Stimulated activated CD4-positive, alpha-beta T cell treated with anti-CD3 and anti-CD28 coated beads, TNF-alpha, amount 100 ng/mL, for 48 hours (primary cell): ENCODE measurements at regions not wholly inside any gene's neighbourhood (a gene's known extent, or its start where the extent isn't known, plus 50 kb on each side); places are given as distances from the start of the nearest gene placed in this dataset.
"Not testable (repeated sequence)": the region's sequence is repeated elsewhere in the genome, so short reads cannot be mapped to it uniquely, and the experiment has no call there.

Experiments
- DNase-seq, 3 donors: peaks; one replicate each; pipeline ENCODE4 v3.0.0-alpha.2; 2020; ENCODE audit warnings: low read depth in 3 of 3

DNA sequence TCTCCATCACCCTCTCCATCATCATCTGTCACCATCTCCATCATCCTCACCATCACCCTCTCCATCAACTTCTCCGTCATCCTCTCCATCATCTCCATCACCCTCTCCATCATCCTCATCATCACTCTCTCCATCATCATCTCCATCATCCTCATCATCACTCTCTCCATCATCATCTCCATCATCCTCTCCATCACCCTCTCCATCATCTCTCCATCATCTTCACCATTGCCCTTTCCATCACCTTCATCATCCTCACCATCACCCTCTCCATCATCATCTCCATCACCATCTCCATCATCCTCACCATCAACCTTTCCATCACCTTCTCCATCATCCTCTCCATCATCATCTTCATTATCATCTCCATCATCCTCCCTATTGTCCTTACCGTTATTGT lies 565.5 kb upstream of the SGCD start:
- no peak for DNase-seq

DNA sequence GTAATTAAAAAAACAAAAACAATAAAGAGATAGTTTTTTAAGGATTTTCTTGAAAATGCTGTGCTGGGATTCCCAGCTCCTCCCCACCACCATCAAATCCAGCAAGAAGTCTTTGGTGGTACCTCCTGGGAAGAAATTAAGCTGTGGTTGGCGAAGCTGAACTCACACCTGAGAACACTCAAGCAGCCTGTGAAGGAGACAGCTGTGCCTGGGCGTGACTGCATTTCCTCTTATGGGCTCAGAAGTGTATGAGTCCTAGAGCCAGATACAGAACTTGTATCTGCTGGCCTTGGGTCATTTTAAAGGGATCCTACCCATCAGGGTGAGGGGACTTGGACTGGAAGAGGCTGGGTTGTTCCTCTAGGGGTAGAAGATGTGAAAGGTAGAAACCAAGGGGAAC lies 561.2 kb upstream of the SGCD start:
- DNase-seq = no peak

DNA sequence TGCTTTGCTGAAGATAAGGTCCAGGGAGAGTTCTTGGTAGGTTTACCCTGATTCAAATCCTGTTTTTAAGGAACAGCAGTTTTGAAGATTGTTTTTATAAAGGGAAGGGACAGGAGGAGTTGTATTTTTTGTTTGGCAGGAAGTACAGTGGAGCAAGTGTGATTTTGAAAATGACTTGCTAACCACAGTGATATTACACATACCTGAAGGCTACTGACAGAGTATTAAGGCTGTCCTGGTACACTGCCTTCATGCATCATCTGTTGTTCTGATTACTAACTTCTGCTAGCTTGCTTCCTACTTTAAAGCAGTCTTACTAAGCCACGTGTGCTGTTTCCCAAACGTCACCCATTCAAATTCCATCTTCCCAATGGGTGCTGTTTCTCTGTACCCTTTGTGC lies 559.5 kb upstream of the SGCD start:
- DNase-seq = no peak

DNA sequence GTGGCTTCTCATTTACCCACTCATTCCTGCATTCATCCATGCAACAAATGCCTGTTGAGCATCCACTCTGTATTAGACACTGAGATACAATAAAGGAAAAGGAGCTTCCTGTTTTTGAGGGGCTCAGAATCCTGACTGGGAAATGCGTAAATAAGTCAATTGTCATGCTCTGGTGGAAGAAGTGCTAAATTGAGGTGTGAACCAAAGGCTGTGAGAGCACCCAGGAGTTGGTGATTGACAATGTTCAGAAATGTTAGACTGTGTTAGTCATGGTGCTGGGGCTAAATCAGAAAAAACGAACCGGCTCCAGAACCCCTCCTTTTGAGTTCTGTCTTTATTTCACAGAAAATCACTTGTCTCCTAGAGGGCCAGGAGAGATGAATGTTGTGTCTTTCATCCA lies 558.6 kb upstream of the SGCD start:
- DNase-seq = no peak

DNA sequence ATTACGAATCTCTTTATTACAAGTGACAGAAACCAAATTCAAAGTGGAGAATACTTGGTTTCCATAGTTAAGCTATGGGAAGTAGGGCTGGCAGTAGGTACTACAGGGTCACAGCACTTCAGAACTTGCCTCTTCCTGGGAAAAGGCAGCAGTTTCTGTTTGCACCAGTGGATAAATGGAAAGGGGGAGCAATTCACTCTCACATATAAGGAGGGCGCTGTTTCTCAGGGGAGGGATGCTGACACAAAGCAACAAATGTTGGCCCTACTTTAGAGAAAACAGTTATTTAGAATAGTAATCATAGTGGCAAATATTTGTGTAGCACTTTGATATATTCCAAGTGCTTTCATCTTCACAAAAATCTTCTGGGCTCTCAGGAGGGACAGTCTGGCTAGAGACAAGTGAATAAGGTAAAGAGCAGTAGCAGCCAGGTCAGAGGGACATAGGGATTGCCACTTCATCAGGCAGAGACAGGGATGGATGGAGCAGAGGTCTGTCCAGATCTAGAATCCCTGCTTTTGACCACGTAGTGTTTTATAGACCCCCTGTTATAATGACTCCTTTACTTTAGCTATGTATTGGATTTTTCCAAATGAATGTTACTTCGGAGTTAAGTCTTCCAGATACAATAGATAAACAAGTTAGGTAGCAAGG lies 554.8 kb upstream of the SGCD start:
- no peak for DNase-seq

DNA sequence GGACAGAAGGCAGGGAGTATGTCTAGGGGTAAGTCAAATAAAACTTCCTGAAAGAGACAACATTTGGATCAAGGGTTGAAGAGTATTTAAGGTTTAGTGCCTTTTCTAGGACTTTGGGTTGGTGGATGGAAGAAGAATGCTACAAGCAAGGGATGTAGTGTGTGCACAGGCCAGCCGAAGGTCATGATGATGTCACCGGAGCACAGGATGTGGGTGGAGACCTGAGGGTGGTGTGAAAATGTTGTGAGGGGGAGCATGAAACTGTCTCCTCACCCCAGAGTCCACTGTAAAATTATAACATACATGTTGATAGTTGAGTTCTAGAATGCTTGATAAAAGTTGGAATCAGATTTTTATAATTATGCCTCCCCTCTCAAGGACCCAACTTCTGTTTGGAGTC lies 553.3 kb upstream of the SGCD start:
- no peak for DNase-seq

DNA sequence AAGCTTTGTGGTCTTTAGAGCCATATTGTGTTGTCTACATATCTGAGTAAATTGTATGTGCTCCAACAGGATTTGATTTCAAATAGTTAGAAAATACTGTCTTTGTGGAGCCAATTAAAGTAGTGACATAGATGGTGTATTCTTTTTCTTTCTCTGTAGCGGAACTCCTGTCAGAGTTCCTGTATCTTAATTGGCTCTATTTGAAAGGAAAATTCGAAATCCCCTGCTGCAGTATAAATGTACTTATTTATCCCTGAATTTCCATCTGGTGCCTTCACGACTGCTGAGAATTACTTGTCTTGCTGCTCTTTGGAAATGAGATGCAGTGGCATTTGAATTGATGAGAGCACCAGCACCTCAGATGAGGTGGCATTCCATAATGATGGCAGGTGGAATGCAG lies 546.7 kb upstream of the SGCD start:
- no peak for DNase-seq

DNA sequence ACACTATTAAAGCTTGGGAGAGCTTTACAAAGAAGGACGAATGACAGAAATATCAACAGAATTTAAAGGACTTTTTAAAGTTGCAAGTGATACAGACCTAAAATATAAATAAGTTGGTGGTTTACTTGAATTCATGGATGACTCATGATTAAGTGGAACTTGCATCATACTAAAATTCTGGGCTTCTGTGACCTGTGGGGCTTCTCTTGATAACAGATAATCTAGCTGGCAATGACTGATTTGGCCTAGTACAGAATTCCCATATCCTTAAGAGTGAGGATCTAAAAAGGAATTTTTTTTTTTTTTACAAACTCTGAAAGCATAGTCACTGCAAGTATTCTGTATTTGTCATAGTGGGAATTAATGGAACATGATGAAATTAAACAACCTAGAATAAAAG lies 543.7 kb upstream of the SGCD start:
- no peak for DNase-seq

DNA sequence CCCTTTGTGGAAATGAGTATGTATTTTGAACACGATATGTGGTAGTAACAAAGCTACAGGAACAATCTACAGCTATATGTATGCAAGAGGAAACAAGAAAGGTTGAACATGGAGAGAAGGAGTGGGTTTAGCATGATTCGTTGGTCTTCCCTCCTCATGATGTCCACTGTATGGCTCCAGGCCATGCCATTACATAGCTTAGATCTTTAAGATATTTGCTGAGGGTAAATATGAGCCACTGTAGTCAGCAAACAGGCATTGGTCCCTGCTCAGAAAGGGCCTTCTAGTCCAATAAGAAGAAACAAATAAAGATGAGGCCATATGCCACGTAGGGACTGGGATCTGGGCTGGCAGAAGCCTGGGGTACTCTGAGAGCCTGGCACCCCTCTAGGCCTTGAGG lies 543.2 kb upstream of the SGCD start:
- no peak for DNase-seq

DNA sequence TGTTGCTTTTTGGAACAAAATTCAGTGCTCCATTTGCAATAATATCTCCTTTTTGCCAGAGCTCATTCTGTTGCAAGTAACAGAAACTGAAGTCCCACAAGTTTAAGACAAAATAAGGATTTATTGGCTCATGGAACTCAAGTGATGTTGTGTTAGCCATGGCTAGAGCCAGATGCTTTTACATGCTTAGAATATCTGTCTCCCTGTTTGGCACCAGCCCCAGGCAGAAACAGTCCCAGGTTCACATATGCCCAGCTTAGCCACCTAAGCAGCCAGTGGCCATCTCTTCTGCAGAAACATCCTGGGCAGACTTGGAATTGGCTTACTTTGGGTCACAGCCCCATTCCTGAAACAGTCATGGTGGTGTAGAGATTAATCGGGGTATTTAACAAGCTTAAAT lies 540.9 kb upstream of the SGCD start:
- DNase-seq = no peak

DNA sequence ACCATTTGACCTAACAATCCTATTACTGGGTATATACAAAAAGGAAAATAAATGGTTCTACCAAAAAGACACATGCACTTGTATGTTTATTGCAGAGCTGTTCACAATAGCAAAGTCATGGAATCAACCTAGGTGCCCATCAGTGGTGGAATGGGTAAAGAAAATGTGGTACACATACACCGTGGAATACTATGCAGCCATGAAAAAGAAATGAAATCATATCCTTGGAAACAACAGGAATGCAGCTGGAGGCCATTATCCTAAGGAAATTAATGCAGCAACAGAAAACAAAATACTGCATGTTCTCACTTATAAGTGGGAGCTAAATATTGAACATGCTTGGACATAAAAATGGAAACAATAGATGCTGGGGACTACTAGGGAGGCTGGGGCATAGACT lies 534.1 kb upstream of the SGCD start:
- no peak for DNase-seq

DNA sequence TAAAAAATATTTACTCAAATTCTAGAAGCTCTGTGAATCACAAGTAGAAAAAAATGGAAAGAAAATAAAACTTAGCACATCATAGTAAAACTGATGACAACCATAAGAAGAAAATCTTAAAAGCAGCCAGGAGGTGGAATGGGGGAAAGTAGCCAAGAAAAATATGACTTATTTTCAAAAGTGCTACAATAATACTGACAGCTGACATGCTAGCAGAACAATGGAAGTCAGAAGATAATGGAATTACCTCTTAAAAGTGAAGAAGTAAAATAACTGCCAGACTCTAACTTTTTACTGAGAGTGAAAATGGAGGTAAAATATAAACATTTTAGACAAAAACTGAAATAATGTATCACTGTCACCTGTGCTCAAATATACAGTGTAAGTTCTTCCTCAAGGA lies 532.2 kb upstream of the SGCD start:
- DNase-seq = no peak

DNA sequence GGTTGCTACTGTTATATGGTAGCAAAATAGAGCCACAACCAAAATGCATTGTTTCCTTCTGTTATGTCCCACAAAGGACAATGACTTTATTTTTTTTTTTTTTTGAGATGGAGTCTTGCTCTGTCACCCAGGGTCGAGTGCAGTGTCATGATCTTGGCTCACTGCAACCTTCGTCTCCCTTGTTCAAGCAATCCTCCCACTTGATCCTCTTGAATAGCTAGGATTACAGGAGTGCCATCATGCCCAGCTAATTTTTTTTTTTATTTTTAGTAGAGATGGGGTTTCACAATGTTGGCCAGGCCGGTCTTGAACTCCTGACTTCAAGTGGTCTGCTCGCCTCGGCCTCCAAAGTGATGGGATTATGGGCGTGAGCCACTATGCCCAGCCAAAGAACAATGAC lies 527.7 kb upstream of the SGCD start:
- DNase-seq = no peak

DNA sequence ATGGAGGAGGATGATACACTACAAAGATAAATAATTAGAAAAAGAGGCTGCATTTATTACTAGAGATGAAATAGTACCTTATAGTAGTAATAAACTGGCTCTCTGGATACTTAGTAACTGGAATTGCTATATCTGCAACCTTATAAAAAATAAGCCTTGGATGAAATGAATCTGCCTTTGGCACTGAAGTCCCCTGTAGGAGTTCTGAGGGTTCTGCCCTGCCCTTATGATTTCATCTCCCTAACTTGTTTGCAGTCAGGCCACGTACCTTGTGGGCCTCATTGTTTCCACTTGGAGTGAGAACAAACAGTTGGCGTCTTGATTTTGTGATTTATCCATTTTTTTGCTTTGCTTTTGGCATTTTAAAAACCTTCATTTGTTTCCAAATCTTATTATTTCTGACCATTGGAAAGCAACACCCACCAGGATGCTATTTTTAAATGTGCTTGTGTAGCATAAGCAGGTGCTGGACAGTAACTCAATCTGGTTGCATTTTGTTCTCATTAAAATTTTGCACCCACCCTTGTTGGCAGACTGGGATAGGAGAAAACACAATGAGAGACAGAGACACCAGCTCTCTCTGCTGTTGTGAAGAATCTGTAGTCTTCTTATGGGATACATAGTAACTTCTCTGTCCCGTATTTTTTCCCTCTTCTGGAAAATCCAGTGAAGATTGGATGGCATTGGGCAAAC lies 518.9 kb upstream of the SGCD start:
- DNase-seq = no peak

DNA sequence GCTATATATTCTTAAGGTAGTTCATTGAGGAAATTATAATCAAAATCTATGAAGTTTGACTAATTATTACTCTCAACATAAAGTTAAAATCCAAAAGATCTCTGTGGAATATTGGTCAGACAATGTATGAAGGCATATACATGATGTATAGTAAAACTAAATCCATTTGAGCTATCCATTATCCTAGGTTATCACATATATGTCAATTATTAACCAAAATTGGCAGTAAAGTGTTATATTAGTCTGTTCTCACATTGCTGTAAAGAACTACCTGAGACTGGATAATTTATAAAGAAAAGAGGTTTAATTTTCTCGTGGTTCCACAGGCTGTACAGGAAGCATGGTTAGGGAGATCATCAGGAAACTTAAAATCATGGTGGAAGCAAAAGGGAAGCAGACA lies 511.7 kb upstream of the SGCD start:
- no peak for DNase-seq

DNA sequence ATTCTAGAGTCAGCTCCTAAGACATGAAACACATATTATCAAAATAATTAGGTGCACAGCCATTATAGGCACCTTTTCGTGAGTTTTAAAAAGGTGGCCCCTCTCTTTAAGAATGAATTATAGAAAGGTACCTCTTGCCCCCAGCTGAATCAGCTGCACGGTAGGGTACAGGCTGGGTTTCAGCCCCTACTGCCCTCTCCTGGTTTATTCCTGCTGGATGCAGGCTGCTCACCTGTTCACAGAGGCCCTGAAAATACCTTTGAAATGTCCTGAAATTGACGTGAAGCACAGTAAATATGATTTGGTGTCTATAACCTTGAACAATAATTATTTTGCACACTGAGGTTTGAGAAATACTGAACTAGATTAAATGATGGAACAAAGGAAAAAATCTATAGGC lies 504.8 kb upstream of the SGCD start:
- DNase-seq = no peak

DNA sequence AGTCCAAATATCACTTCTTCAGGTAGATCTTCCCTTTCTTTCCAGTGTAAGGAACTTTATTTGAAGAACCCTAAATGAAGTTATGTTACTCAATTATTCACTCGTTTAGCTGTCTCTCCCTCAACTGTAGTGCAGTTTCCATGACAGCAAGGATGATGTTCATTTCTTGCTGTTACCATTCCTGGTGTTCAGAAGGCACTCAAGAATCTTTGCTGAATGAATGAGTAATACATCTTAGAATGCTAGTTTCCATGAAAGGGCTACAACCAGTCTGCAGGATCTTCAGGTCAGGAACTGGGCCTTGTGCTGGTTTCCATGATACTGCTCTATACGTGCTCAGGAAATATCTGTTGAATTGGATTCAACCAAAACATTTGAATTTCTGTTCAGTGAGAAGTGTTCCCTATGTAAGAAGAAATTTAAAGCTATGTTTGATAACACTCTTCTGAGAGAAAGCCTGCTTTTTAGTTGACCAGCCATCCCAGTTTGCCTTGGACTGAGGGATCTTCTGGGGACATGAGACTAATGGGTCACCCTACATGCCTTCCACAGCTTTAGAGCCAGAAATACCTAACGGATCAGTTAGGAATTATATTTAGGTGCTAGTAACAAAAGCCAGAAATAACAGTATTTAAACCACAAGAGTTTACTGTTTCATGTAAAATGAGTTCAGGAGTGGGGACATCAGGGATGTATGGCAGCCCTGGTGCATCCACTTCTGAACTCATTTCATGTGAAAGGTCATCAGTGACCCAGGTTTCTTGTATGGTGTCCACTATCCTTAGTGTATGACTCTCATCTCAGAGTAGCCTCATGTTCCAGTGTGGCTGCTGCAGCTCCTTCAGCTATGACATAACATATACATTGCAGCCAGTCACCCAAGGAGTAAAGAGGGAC lies 500.1 kb upstream of the SGCD start:
- DNase-seq = no peak

DNA sequence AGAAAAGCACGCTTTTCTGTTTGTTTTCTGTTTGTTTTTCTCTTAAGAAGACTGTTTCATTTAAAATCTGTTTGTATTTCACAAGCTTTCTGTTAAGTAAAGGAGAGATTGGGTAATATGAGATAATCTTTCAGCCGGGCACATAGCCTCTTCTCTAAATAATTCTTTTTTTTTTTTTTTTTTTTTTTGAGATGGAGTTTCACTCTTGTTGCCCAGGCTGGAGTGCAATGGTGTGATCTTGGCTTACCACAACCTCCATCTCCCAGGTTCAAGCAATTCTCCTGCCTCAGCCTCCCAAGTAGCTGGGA lies 499.5 kb upstream of the SGCD start:
- DNase-seq = not testable (repeated sequence)

DNA sequence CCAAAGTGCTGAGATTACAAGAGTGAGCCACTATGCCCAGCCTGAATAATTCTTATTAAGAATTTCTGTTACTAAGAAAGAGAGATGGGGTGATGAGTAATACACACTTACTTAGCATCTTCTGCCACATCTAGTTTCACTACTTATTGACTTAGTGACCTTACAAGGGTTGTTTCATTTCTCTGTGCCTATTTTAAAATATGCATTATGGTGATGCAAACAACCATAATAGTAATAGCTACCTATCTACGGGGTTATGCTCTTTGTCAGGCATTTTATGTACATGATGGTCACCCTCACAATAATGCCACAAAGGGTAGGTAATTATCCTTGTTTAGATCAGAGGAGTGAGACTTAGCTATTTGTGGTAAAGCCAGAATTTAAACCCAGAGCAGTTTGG lies 499.0 kb upstream of the SGCD start:
- no peak for DNase-seq

DNA sequence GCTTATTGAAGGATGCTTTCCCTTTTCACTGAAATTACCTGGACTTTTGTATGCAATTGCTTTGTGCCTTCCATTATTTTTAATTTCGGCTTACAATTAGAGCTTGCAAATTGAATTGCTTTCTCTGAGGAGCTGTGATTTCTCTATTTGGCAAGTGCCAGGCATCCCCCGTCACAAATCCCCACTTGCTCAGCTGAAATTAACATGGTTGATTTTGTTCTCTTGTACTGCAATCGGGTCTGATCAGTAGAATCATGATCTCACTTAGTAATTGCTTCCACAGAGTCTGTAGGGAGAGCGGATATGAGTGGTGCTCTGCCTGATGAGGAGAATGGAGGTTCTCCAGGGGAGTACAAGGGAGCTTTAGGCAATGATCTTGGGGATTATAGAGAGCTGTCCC lies 495.5 kb upstream of the SGCD start:
- no peak for DNase-seq

DNA sequence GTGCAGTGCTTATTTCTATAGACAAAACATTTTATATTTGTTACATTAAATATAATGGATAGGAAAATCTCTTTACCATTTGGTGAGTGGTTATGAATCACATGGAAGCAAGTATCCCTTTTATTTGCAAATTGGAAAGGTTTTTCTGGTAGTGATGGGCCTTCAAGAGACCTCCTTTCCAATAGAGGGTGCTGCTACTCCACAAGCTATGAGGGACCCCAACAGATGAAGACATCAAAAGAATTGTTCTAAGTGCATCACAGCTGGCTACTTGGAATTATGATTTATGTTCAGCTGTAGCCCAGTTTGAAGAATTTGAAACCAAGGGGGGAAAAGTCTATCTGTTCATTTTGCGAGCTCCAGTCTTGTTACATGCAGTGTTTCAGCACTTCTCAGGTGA lies 493.7 kb upstream of the SGCD start:
- no peak for DNase-seq

DNA sequence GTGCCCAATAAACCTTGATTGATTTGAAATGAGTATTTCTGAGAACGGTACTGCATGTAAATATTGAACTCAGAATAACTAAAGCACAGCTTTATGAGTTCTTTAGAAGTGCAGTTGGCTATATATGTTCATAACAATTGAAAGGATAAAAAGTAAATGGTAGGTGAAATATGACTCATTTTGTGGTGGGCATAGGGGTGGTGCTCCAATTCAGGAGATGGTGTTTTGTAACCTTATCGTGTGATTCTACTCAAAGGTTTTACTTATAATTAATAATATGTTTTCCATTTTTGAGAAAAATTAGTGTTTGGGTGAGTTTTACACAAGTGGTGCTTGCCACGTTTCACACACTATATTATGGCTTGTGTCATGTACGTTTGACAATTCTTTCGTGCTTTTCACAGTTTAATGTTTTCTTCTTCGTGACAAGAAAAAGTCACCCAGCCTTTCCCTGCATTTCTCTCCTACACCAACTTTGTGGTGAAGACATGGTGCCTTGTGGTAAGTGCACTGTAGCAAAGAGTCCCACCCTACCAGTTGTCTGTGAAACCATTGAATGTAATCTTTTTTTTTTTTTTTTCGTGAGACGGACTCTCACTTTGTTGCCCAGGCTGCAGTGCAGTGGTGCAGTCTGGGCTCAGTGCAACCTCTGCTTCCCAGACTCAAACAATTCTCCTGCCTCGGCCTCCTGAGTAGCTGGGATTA lies 492.5 kb upstream of the SGCD start:
- DNase-seq = no peak
